ENCODE measurements at regions not wholly inside any gene's neighbourhood (a gene's known extent, or its start where the extent isn't known, plus 50 kb on each side); places are given as distances from the start of the nearest gene placed in this dataset.
"Not testable (repeated sequence)": the region's sequence is repeated elsewhere in the genome, so short reads cannot be mapped to it uniquely, and the experiment has no call there.

DNA sequence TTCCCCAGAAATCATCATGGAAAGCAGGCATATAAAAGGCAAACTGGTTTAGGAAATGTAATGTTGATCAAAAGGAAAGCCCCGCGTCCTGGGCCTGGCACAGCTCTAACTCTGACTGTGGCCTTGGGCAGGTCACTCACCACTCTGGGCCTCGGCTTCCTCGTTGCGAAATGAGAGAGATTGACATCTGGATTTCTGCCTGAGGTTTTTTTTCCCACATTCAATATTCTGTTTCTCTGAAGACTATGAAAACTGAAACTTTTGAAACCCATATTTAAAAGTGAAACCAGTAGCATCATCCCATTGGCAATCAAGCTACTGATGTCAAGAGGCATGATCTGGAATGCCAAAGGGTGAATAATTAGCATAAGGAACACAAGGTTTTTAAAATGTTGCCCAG is 369.7 kb upstream of the NPVF start:
- DNase-seq (ENCODE audit: low spot score): no peak

DNA sequence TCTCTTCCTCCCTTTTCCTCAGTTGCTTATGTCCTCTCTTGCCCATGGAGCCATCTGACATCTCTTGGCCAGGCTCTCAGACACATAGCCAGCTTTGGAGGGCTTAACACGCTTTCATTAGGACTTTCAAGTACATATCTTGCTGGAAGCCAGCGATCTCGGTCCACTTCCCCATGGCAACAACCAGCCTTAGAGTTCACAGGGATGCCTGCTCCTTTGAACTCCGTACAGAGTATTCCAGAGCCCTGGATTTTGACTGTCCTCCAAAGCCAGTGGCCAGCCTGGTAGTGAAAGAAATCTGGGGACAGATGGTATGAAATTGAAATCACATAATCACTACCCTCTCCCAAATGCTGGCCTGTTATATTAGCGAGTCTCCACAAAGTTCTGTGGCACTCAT is 370.5 kb upstream of the NPVF start:
- no peak for DNase-seq (ENCODE audit: low spot score)

DNA sequence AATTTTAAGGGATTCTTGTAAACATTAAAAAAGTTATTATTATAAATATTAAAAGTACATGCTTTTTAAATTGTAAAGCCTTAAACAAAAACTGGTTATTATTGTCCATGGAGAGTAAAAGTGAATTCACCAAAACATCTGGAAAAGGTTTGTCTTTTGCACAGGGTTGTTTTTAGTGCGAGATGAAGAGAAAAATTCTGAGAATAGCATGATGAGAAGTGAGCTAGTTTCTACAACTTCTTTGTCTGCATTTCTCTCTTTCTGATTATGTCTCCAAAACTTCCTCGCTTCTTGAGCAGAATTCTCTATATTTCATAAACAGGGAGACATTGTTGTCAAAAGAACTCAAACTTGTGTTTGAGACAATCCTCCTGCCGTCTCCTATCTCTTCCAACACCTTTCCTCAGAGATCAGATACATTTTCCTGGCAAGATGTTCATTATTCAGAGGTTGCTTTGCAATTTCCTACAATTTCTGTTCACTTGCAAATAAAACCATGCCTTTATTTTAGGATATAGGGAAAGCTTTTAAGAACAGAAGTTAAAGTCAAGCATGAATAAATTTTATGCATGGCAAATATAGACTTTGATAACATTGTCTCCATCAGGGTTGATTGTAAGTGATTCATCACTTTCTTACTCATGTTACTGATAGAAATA is 372.1 kb upstream of the NPVF start:
- no peak for DNase-seq (ENCODE audit: low spot score)

DNA sequence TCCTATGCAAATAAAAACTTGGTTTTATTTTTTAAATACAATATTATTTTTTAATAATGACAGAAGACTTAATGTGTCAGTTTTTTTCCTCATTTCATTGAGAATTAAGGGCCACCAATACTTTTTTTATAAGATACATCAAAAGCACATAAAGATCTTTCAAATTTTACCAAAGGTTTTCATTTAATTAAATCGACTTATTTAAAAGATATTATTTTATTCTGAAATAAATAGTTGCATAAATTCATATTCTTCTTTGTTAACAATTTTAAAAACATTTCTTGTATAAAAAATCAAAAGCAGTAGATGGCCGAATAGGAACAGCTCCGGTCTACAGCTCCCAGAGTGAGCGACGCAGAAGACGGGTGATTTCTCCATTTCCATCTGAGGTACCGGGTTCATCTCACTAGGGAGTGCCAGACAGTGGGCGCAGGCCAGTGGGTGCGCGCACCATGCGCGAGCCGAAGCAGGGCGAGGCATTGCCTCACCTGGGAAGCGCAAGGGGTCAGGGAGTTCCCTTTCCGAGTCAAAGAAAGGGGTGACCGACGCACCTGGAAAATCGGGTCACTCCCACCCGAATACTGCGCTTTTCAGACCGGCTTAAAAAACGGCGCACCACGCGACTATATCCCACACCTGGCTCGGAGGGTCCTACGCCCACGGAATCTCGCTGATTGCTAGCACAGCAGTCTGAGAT is 374.6 kb upstream of the NPVF start:
- not testable (repeated sequence) for DNase-seq (ENCODE audit: low spot score)

DNA sequence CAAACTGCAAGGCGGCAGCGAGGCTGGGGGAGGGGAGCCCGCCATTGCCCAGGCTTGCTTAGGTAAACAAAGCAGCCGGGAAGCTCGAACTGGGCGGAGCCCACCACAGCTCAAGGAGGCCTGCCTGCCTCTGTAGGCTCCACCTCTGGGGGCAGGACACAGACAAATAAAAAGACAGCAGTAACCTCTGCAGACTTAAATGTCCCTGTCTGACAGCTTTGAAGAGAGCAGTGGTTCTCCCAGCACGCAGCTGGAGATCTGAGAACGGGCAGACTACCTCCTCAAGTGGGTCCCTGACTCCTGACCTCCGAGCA is 375.1 kb upstream of the NPVF start:
- not testable (repeated sequence) for DNase-seq (ENCODE audit: low spot score)

DNA sequence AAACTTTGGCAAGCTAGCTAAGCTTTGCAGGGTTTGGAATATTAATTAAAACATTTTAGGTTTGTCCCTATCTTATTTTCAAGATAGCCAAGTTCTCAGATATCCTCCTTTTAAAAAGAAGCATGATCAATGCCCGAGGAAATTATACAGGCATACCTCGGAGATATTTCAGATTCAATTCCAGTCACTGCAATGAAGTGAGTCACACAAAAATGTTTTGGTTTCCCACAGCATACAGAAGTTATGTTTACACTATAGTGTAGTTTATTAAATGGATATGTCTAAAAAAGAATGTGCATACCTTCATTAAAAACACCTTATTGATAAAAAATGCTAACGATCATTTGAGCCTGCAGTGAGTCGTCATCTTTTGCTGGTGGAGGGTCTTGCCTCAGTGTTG is 382.9 kb upstream of the NPVF start:
- DNase-seq (ENCODE audit: low spot score): no peak

DNA sequence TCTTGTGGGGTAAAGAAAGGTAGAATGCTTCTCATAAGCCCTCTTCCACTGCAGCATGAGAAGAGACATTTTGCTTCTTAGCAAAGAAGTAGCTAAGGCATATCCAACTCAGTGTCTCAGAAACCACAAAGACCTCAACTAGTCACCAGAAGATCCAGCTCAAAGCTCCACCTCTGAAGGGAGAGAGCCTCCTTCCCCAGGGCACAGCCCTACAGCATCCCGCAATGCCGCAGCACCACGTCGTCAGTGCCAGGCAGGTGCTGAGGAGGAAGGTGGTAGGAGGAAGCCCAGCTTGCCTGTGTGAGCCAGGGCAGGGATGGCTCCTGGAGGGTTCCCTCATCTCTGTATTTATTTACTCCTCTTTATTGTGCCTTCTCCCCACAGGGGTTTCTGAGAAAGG is 385.6 kb upstream of the NPVF start:
- no peak for DNase-seq (ENCODE audit: low spot score)

DNA sequence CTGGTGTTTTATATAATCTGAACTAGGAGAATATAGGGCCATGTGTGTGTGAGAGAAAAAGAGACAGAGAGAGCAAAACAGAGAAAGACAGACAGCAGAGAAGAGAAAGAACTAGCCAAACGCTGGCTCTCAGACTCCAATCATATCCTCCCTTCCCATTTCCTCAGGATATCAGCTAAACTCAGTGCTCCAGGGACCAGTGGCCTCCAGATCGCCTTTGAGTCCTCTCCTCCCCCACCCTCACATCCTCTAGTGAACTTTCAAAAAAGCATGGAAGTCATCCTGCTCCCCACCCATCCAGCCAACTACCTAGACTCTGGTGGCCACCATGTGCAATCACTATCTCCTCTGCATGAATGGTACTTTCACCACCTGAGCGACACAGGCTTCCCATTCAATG is 386.1 kb upstream of the NPVF start:
- DNase-seq (ENCODE audit: low spot score): no peak

DNA sequence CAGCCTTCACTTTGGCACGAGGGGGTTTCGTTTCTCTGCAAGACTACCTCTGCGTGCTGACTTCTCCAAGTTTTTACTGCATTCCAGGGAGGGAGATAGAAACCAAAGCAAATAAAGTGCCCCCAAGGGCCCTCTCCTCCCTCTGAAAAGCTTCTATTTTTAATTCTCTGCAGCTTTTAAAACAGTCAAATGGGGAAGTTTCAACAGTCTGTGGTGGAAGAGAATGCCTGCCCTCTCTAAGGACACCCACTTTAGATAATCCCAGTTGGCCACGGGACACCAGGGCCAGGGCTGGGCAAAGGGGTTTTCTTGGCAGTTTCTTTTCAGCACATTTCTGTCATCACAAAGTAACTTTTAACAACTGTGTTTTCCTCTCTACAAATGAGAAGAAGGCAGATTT is 386.7 kb upstream of the NPVF start:
- no peak for DNase-seq (ENCODE audit: low spot score)

DNA sequence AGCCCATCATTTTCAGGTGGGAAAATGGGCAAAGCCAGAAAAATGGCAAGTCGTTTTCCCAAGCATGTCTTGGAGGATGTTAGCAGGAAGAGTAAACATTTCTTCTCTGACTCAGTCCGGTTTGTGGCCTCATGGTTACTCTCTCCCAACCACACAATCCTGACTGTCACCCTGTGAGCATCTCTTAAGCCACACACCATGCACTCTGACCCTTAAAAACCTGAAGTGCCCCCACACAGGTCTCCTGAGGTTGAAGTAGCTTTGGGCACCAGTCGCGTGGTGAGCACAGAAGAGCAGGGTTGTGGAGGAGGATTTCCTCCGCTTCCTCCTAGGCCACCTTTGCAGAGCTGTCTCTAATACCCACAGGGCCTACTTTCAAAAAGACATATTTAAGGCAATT is 387.3 kb upstream of the NPVF start:
- DNase-seq (ENCODE audit: low spot score): no peak

DNA sequence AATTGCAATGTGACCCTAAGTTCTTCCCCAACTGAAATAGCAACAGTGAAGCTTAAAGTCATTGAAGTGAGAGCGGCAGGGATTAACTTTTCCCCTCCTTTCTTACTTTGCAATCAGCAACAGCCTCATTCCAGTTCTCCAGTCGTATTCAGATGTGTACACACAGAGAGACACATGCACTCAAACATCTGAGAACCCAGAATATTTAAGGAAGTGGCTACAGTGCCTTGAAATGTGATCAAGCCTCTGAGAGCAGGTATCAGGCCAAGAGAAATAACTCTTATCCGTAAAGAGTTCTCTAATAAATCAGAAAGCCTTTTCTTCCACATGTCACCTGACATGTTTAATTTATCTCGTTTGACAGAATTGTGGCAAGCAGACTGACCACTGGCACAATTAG is 388.9 kb upstream of the NPVF start:
- DNase-seq (ENCODE audit: low spot score): no peak

DNA sequence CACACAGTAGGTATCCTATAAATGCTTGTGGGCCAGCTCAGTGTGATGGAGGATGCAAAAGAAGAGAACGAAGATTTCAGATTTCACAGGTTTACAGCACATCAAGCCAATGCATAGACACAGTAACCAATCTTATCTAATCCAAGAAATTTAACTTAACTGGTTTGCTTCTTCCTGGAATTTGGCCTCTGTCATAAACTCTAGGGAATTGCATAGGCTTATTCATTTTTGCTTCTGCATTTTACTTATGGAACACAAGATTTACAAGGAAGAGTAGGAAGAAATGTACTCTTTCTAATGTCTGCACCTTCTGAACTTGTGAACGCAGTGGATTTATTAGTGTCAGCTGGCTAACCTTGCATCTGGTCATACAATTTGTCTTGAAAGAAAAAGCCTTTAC is 389.4 kb upstream of the NPVF start:
- DNase-seq (ENCODE audit: low spot score): no peak

DNA sequence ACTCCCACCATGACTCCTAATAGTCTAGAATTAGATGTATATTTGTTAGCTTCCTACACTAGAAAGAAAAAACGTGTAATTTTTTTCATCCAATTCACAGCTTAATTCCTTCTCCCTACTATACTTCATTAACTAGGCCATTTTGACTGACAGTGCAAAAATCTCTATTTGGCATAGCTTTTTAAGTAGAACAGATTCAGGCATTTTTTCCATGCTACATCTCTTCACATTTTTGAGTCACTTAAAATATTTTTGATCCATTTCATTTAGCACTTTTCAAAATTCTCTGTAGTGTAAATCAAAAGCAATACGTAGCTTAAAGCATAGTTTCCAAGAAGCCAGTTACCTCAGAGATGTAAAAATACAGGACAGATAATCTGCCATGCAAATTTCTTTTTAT is 391.1 kb upstream of the NPVF start:
- no peak for DNase-seq (ENCODE audit: low spot score)

DNA sequence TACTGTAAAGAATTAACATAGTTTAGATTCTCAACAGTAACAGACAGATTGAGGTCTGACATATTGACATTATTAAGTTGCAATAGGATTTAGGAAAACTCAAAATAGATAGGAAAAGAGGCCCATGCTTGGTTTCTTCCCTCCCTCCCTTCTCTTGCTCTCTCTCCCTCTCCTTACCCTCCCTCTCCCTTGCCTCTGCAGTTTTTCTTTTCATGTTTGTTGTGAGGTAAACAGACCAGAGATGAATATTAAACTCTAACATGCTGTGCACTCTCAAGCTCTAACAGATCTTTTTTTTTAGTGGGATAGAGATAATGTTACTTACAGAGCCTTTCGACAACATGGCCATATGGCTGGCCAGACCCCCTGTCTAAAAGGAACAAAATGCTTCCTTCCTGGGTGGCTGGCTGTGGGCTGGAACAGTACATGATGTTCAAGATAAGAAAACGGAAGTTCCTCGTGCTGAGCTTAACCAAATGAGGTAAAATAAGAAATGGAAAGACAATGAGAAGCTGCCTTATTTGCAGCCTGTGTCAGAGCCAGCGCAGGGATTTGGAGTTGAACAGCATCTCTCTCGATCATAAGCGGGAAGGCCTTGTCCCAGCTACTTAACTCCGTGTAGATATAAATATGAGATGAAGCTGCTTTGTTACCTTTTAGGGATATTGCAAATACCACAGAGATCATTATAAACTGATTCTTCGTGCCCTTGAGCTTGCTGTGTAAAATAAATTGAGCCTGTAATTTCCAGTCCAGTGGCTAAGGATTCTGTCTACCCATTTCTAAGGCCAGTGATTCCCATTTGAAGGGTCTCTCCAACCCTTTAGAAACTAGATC is 391.9 kb upstream of the NPVF start:
- DNase-seq (ENCODE audit: low spot score): no peak

DNA sequence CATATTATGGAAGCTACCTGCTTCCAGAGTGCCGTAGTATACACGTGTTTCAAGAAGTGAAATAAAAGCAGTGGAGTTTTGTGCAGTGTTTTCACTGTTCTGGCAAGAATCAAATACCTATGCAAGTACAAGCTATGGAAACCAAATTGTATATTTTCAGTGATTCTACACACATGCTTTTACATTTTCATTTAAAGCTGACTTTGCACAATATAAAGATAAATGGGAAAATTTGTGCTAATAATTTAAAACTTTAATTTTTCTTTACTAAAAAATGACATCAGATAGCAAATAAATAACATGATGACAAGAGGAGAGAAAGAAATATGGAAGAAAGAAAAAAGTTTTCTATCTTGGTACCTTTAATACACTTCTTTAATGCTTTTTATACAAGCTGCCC is 393.7 kb upstream of the NPVF start:
- DNase-seq (ENCODE audit: low spot score): no peak

DNA sequence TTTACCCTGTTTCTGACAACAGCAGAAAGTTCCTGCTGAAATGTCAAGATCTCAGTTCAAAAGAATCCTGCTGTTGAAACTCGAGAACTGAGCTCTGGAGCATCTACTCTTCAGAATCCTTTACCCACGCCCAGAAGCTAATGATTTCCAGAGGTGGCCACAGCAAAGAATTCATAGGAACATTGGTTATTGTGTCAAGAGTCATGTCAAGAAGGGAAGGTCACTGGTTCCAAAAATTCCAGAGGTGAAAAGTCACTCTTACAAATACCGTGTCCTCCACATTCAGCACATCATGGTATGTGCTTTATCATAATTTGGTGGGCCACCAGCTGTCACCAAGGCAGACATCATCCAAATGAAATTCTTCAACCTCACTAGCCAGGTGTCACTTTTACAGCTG is 394.4 kb upstream of the NPVF start:
- DNase-seq (ENCODE audit: low spot score): no peak

DNA sequence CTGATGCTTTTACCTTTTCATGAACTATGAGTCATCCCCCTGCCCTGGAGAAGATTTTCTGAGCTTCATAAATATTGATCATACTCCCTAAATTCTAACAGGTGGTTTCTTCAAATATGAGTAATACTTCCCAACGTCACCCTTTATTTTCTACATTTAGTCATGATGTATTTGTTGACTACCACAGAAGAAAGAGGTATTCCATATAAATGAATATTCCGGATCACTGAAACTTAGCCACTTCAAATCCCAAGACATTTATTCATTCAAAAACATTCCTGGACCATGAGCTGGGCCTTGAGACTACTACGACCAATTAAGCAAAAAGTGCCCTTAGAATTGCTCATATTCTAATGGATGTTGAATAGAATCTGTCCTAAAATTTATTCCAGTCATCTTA is 395.8 kb upstream of the NPVF start:
- DNase-seq (ENCODE audit: low spot score): no peak

DNA sequence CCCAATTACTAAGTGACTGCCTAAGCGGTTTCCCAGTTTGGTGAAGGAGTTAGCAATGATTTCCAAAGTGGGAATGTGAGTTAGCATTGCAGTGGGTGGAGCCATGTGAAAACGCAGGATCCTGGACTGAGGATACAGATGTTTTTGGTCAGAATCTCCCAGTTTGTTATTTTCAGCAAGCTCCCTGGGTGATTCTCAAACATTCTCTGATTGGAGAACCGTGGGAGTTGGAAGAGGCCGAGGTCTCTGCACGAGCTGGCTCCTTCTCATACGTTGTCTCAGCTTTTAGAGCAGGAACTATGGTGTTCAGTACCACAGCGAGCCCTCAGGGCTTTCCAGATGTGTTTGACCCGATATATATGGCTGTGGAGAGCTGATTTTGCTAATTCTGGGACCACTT is 396.5 kb upstream of the NPVF start:
- DNase-seq (ENCODE audit: low spot score): no peak

DNA sequence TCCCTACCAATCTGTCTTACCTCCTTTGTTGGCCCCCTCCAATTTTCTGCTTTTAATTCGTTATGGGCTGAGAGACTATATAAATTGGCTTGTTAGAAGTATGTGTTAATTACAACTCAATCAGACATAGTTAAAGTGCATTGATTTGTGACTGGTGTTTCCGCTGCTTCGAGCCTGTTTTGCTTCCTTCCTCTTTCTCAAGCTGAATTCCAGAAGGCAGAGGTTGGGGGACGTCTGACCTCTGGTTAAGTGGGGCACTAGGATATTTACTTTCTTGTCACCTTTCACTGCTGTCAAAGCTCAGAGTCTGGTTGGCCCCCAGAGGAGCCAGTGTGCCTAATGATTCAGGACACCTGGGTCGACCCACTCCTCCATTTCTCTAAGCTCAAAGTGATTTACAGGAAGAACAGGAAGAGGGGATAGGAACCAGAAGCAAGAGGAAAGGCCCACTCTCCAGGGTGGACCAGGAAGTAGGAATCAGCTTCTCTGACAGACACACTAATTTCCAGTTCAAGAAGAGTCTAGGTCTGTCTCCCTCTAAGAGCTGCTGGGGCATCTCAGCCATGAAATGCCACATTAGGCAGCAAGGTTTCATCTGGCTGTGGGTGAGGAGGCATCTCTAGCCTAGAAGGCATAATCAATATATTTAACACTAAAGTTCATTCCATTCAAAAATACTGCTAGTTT is 397.2 kb upstream of the NPVF start:
- DNase-seq (ENCODE audit: low spot score): no peak

DNA sequence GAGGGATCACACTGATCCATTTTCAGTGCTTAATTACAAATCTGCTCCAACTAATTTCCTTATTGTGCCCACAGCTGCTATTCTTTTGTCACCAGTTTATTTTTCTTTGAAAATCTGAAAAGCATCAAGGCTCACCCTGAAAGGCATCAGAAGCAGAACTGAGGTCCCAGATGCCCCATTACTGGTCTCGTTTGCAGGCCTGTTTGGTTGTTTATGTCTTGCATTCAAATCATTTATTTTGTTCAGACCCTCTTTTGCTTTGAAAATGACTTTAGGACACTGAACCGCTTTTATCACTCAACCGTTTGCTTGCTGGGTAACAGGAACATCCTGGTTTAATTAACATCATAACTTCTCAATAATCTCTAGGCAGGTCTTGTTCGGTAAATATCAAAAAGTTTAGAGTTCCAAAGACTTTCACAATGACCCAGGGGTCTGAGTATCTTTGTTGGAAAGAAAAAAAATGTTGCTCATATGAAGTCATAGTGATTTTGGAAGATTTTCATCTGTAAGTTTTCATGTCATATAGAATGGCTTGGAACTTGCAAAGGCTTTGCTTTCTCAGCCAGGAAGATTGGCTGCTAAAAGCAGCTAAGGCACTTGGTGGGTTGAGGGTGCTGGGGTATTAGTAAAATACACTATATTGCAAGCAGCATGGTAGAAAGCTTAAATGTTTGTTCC is 398.3 kb upstream of the NPVF start:
- DNase-seq (ENCODE audit: low spot score): no peak

DNA sequence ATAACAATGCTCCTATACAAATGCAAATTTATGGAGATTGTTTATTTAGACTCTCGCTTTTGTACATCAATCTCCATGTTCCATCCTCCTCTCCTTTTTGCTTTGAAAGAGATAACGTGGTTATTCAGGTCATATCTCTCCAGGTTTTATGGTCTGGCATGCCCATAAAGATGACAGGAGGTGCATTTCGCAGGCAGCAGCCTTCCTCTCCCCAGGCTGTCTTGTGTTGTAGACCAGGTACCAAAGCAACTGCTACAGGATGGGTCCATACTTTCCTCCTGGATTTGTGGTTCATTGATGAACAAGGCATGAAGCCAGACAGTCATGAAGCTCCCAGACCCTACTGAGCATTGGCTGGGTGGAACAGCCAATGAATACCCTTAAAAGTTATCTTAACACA is 400.2 kb upstream of the NPVF start:
- DNase-seq (ENCODE audit: low spot score): no peak

DNA sequence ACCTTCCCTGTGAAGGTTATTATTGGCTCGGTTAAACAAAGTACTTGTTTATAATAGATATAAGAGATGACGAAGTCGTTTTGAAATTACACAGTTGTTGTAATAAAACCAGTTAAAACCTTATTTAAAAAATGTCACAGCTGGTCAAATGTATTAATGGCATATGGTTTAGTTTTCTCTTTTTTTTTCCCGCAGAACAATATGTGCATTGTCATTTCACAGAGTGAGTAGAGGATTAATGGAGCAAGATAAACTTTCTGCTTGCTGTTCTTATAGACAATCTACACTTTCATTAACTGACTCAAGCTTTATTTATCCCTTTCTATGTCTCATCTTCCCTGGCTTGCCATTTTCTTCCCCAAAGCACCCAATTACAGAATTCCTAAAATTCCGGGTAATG is 404.3 kb upstream of the NPVF start:
- DNase-seq (ENCODE audit: low spot score): no peak
